GM21717 (cell line): ENCODE measurements at regions not wholly inside any gene's neighbourhood (a gene's known extent, or its start where the extent isn't known, plus 50 kb on each side); places are given as distances from the start of the nearest gene placed in this dataset.

ENCODE experiments used
- ATAC-seq: cut with Tn5 transposase; IDR thresholded peaks from one replicate; pipeline ENCODE4 v1.9.1; 2021; ENCODE audit warnings: mild to moderate bottlenecking, moderate library complexity; ENCODE audit not compliant: unreplicated experiment

- no peak for ATAC-seq
Observed at GRCh38 chr7:116083796-116084195, 53.2 kb upstream of the TFEC start.

- ATAC-seq: no peak
Observed at GRCh38 chr7:116086547-116087045, 56.0 kb upstream of the TFEC start.

- ATAC-seq: no peak
Observed at GRCh38 chr7:116087291-116087690, 56.7 kb upstream of the TFEC start.

- ATAC-seq: no peak
Observed at GRCh38 chr7:116087984-116088383, 57.4 kb upstream of the TFEC start.

- no peak for ATAC-seq
Observed at GRCh38 chr7:116089293-116089692, 58.7 kb upstream of the TFEC start.

GRCh38 chr7:116093516-116094301 is 63.1 kb upstream of the TFEC start:
- no peak for ATAC-seq

GRCh38 chr7:116095396-116095795 is 64.8 kb upstream of the TFEC start:
- no peak for ATAC-seq

GRCh38 chr7:116097365-116098009 is 66.9 kb upstream of the TFEC start:
- ATAC-seq: no peak

- no peak for ATAC-seq
Observed at GRCh38 chr7:116098175-116098574, 67.6 kb upstream of the TFEC start.

GRCh38 chr7:116100626-116101025 is 70.1 kb upstream of the TFEC start:
- ATAC-seq: no peak

GRCh38 chr7:116101704-116102103 is 71.1 kb upstream of the TFEC start:
- ATAC-seq: no peak

GRCh38 chr7:116111475-116111874 is 80.9 kb upstream of the TFEC start:
- ATAC-seq: no peak

- no peak for ATAC-seq
Observed at GRCh38 chr7:116113310-116113709, 82.7 kb upstream of the TFEC start.

- no peak for ATAC-seq
Observed at GRCh38 chr7:116120839-116121238, 89.5 kb upstream of the TES start.

GRCh38 chr7:116122972-116123595 is 87.3 kb upstream of the TES start:
- ATAC-seq: no peak

GRCh38 chr7:116128139-116128538 is 82.2 kb upstream of the TES start:
- no peak for ATAC-seq

GRCh38 chr7:116135306-116135705 is 75.0 kb upstream of the TES start:
- ATAC-seq: no peak

GRCh38 chr7:116138202-116138801 is 72.0 kb upstream of the TES start:
- ATAC-seq: peak; percentile 91

GRCh38 chr7:116139007-116139406 is 71.3 kb upstream of the TES start:
- ATAC-seq: no peak

- no peak for ATAC-seq
Observed at GRCh38 chr7:116139807-116140206, 70.5 kb upstream of the TES start.

GRCh38 chr7:116142374-116142773 is 68.0 kb upstream of the TES start:
- no peak for ATAC-seq
